NCI-H510A (cell line): ENCODE measurements at regions not wholly inside any gene's neighbourhood (a gene's known extent, or its start where the extent isn't known, plus 50 kb on each side); places are given as distances from the start of the nearest gene placed in this dataset.

Experiments
- DNase-seq: peaks from one replicate; lab custom pipeline; 2025; lab: John Stamatoyannopoulos, UW

DNA sequence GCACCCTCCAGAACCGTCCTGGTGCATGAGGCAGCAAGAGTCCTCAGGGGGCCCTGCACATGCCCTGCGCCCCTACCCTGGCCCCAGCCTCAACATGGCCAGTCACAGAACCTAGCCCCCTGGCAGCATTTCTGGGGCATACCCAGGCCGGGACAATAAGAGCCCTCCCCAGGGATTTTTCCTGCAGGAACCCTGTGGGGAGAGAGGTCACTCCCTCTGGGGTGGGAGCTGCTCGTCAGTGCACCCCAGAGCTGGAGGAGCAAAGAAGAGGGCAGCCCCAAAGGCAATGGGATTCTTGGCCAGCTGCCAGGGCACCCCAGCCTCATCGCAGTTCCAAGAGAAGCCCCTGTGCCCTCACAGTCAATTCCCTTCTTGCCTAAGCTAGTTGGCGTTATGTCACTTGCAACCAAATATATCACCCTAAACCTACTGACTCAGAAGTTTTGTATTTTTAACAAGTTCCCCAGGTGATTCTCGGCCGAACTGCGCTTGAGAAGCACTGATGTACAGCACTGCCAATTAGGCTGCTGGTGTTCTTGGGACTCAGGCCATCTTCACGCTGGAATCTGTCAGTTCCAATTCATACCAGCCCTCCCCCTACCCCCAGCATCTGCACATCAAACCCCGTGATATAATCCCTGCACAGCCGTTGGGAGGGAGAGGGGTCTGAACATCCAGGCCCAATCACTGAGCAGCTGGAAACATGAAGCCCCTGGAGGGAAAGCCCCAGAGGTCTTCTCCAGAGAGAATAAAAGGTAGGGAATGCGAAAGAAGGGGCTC, 87.5 kb upstream of the PRR20G start:
- no peak for DNase-seq

DNA sequence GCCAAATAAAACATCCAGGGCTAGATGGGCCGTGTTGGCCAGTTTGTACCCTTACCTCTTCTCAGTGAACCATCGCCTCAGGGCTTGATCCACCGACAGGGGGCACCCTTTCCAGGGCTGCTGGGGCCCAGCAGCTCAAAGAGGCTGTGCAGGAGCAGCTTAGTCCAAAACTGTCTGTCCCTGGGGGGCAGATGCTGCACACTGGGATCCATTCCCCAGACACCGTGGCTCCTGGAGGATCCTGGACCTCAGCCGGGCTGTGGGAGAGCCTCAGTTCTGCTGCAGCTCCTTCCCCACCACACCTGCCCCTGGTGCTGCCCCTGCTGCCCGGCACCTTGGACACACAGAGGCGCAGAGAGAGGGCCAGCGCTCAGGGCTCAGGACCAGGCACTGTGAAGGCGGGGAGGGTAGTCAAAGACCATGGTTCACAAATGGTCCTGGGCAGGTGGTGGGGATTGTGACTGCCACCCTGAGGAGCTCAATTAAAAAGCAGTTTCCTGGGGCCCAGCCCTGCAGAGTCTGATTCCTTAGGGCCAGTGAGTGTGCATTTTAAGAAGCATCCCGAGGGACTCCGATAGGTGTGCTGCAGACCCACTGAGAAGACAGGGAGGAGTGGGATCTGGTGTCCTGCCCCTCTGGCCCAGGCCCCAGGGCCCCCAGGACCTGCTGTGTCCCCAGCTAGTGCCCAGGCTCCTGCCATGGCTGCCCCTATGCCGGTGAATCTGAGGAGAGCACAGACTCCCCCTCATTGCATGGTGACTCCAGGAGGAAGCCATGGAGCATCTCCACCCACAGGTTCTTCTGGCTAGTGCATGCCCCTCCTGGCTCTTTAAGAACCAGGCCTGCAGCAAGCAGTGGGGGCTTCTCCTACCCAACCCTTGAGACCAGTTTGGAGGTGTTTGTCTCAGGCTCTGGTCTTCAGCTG, 86.5 kb upstream of the PRR20G start:
- no peak for DNase-seq

DNA sequence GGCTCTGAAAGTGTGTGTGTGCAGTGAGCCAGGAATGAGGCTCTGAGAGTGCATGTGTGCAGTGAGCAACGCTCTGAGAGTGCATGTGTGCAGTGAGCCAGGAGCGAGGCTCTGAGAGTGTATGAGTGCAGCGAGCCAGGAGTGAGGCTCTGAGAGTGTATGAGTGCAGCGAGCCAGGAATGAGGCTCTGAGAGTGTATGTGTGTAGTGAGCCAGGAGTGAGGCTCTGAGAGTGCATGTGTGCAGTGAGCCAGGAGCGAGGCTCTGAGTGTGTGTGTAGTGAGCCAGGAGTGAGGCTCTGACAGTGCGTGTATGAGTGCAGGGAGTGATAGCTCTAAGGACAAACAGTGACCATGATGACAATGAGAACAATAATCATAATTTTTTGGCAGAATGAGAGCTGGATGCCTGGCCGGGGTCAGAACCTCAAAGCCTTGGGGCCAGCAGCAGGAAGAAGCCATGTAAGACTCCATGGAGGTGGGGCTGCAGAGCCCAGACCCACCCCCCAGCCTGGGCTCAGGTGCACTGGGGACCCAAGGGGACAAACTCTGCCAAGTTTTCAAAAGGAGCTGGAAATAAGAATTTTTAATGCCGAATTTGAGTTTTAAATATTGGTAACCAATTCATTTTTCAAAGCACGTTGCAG, 85.7 kb upstream of the PRR20G start:
- DNase-seq: no peak

DNA sequence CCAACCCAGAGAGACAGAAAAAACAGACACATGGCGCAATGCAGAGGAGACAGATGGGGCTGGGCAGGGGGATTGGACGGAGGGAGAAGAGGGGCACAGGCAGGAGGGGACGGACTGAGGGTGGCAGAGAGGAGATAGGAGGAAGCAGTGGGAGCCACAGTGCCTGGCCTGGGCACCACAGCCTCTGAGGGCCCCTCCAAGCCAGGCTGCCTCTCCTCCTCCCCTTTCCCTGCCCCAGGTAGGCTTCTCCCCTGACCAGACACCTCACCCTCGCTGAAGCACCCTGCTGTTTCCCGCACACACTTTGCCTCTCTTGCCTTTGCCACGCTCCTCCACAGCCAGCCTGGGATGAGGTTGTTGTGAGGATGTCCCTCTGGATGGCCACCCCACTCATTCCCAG, 84.0 kb upstream of the PRR20G start:
- no peak for DNase-seq

DNA sequence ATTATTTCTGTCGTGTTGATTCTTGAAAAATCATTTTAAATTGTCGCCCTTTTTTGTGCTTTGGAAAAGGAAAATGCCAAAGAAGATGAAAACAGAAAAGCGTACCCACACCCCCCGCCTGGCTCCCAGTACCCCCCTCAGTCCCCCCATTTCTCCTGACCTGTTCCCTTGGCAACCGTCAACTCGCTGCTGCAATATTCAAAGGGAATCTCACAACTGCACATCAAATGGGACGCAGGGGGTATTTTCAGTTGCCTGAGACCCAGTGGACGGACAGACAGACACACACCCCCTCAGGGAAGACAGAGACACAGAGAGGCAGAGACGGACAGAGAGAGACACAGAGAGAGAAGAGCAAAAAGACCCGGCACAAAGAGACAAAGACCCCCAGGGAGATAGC, 83.5 kb upstream of the PRR20G start:
- no peak for DNase-seq

DNA sequence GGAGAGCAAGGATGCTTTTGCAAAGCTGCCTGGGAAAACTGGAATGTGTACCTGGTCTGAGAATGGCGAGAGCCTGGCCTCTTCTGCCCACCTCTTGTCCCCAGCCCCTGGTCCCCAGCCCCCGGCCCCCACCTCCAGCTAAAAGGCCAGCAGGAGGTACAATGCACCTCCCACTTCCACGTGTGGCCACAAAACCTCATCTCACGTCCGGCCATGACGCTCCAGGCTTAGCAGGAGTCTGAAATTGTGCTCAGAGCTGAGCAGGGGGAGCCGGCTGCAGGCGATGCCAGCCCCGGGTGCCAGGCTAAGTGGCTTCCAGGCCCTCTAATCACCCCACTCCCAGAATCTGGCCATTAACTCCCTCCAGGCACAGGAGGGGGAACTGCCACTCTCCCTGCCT, 83.1 kb upstream of the PRR20G start:
- DNase-seq: no peak

DNA sequence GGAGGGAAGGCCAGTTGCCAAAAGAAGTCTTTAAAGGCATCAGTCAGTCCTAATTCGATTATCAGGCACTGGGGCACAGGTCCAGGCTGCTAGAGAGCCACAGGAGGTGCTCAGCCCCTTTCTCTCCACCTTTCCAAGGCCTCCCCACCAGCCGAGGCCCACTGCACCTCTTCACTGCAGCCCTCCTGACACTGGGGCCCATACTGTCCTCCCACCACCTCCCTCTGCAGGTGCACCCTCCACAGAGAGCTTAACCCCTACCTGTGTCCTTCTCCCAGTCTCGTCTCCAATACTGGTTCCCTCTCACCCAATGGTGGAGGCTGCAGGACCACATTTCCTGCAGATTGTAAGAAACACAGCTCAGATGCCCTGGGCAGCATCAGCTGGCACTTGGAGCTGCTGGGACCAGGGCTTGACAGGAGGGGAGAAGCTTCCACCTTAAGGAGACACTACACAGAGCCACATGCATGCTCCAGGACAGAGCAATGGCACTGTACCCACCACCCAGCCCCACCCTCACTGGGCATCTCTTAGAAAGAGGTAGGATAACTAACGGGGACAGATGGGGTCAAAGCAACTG, 81.6 kb upstream of the PRR20G start:
- DNase-seq: no peak

DNA sequence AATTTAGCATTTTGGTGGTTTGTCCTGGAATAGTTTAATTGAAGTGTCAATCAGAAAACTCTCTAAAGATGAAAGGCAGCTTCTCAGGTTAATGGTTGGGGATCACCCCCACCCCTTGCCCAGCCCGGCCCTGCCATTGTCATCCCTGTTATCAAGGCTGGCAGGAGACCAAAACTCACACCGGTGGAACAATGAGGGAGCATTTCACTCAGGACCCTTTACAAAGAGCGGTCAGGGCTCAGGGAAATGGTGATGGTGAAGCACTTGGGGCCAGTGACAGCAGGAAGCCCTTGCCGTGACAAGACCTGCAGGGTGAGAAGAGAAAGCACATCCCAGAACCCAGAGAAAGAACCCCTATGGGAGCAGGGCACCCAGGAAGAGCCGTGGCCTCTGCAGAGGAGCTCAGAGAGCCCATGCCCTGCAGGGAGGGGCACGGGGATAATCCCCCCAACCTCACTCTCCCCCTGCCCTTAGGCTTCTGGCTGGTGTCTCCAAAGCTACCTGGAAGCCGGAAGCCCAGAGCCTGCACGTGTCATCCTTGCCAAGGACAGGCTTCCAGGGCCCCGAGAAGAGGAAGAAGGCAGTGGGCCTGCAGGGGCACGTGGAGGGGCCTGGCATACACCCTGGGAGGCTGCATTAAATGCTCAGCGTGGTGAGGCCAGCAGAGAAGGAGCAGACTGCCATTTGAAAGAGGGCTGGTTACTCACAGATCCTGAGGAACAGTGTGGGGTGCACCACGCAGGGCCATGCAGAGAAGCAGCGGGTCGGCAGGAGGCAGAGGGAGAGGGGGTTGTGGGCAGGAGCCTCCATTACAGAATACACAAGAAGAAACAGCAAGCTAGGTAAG, 80.6 kb upstream of the PRR20G start:
- no peak for DNase-seq

DNA sequence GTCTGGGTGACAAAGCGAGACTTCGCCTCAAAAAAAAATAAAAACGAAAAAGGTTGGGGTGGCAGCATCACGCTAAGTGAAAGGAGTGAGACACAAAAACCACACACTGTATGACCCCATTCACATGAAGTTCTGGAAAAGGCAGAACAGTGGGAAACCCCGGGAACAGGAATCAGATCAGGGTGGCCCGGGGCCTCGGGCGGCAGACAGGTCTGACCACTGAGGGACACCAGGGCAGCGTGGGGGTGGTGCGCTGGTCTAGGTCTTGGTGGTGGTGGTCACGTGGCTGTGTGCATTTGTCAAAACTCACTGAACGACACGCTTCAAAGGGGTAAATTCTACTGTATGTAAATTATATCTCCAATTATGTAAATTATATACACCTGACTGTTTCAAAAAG, 79.7 kb upstream of the PRR20G start:
- no peak for DNase-seq

DNA sequence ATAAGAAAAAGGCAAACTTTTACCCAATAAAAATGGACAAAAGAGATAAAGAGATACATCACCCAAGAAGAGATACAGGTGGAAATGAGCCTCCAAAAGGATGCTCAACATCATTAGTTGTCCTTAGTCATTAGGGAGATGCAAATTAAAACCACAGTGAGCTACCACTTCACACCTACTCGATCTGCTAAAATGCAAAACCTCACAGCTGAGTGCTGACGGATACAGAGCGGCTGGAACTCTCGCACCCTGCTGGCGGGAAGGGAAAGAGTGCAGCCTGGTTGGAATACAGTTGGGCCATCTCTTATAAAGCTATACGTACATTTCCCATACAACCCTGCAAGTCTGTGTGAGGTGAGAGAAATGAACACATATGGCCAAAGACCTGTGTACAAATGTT, 78.5 kb upstream of the PRR20G start:
- no peak for DNase-seq

DNA sequence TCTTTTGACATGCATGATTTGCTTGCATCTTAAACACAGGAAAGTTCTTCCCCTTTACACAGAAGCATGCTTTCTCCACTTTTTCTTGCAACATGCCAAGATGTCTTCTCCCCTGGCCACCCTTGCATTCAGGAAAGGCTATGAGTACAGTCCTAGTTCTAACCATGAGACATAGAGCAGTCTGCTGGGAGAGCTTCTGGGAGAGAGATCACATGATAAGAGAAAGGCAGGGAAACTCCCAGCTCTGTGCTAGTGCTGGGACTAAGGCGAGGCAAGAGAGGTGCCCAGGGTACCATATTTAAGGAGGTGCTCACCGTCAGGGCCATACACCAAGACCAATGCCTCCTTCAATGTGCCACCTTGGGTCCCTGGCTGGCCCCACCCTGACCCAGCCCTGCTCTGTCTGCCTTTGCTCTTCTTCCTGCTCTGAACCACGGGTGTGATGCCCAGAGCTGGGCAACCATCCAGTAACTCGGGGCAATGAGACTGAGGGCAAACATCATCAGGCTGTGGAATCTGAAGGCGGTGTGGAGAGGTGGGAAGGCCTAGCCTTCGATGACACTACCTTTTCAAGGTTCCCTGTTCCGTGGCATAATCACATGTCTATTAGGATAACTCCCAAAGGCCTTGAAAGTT, 77.4 kb upstream of the PRR20G start:
- DNase-seq: no peak

DNA sequence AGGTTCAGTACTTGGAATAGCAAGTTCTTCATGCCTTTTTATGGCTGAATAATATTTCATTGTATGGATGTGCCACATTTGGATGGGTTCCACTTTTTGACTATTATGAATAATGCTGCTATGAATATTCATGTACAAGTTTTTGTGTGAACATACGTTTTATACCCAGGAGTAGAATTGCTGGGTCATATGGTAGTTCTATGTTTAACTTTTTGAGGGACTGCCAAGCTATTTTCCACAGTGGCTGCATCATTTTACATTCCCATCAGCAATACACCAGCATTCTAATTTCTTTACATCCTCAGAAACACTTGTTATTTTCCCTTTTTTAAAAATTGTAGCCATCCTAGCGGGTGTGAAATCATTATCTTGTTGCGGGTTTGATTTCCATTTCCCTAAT, 76.0 kb upstream of the PRR20G start:
- no peak for DNase-seq

DNA sequence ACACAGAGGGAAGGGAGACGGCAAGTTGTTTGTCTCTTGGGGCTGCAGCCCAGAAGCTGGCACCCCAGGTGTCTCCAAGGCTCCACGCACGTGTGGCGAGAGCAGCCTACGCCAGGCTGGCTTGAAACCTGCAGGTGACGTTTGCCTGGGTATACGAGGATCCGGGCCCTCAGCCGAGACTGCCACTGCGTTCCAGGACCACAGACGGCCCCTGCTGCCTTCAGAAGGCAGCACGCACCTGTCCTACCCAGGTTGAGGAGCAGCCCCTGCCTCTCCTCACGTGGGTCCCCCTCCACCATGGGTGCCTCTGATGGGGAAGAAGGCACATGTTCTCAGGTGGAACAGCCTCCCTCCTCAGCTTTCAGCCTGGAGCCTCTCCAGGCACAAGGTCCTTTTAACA, 75.3 kb upstream of the PRR20G start:
- DNase-seq: no peak

DNA sequence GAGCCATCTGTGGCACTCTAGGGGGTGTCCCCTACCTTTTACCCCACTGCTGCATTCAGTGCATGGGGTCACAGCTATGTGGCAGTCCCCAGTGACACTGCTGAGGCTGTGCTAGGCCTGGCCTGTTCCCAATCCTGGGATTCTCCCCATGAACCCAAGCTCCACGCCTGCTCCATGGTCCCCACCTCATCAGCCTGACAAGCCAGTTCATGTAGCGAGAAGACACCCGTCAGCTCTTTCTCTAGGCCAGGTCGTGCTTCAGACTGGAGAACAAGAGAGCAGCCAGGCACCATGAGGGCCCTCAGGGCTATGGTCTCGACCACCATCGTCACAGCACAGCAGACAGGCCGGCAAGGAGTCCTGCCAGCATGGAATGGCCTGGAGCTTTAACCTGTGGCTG, 72.8 kb upstream of the PRR20G start:
- DNase-seq: no peak

DNA sequence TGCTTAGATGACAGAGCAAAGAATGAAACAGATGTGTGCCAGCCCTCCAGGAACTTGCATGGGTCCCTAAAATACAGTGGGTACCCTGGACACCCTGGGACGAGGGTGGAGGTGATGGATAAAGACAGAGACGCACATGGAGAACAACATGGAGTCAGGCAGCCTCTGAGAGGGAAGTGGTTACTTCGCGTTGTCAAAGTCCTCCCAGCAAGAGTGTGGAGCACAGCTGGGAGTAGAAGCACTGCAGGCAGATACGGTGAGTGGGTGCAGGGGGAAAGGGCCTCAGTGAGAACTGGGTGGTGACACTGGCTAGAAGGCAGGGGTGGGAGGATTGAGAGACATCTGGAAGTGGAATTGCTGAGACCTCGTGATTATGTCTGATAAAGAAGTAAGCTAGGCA, 70.8 kb upstream of the PRR20G start:
- DNase-seq: no peak

DNA sequence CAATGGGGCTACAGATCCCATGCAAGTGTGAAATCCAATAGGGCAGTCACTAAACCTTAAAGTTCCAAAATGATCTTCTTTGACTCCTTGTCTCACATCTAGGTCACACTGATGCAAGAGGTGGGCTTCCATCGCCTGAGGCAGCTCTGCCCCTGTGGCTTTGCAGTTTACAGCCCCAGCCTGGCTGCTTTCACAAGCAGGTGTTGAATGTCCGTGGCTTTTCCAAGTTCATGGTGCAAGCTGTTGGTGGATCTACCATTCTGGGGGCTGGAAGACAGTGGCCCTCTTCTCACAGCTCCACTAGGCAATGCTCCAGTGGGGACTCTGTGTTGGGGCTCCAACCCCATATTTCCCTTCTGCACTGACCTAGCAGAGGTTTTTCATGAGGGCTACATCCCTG, 68.5 kb upstream of the PRR20G start:
- no peak for DNase-seq

DNA sequence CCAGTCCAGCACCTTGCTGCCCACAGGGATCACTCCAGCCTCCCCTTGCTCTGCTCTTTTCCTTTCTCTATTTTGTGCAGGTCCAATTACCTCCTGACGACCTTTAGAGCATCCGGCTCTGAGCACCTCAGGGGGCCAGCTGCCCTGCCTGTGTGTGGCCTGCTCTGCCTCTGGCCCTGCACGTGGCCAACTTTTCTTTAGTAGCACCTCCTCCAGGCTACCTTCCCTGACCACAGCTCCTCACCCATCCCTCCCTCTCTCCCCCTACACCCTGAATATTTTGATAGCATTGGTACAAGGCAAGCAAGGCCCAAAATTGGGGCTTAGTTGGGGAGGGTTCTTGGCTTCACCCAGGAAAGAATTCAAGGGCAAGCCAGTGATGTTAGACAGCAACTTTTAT, 66.9 kb upstream of the PRR20G start:
- no peak for DNase-seq

DNA sequence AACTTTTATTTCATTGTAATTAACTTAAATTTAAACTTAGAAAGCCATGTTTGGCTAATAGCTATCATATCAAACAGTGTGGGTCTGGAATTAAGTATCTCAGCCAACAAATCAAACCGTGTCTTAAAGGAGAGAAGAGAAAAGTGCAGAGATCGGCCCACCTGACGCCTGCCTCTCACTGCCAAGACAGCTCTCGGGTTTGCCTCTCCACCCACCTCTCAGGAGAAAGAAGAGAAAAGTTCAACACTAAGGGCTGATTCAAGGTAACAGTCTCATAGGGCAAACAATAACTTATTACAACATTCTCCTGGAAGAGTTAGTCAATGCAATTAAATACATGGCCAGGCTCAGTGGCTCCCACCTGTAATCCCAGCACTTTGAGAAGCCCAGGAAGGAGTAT, 64.8 kb upstream of the PRR20G start:
- DNase-seq: no peak

DNA sequence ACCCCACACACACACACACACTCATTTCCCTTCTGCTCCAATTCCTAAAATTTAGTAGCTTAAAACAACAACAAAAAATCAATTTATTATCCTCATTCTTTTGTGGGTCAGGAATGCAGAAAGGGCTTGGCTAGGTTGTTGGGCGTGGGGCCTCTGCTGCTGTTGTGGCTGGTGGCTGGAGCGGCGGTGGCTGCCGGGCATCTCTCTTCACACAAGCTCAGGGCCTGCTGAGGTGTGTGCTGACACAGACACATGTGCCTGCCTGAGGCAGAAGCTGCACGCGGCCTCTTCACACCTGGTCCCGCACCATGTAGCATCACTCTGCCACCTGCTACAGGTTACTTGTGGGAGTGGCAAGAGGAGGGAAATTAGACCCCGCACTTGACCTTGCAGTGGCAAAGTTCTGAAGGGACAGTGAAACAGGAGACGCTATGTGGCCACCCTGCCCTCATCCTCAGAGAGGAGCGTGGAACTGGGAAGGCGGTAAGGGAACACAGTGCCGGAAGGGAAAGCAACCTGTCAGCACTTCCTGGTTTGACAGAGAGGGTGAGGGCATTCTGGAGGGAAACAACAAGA, 64.0 kb upstream of the PRR20G start:
- DNase-seq: no peak

DNA sequence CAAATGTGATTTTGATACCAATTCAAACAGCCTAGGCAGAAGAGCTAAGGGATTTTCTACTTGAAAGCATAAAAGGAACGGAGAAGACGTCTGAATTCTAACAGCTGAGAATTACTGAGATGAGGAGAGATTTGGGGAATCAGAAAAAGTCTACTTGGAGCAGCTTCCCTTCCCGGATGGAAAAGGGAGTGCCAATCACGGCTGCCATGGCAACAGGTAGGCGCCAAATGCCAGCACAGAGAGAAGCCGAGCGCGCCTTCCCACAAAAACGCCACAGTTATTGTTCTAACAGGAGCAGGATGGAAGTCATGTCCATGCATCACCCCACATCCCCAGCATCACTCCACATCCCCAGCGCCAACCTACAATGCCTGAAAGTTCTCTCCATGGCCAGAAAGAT, 63.5 kb upstream of the PRR20G start:
- no peak for DNase-seq
